ENCODE measurements at regions not wholly inside any gene's neighbourhood (a gene's known extent, or its start where the extent isn't known, plus 50 kb on each side); places are given as distances from the start of the nearest gene placed in this dataset.
"Not testable (repeated sequence)": the region's sequence is repeated elsewhere in the genome, so short reads cannot be mapped to it uniquely, and the experiment has no call there.

DNA sequence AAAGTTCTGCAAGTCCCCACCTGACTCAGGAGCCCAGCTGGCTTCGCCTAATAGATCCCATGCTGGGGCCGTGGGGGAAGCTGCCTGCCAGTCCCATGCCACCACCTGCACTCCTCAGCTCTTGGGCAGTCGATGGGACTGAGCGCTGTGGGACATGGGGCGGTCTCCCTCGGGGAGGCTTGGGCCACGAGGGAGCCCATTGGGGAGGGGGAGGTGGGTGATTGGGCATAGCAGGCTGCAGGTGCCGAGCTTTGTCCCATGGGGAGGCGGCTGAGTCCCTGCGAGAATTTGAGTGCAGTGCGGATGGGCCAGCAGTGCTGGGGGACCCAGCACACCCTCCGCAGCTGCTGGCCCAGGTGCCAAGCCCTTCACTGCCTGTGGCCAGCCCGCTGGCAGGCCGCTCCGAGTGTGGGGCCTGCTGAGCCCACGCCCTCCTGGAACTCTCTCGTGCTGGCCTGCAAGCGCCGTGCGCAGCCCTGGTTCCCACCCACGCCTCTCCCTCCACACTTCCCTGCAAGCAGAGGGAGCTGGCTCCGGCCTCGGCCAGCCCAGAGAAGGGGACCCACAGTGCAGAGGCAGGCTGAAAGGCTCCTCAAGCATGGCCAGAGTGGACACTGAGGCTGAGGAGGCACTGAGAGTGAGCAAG, 467.3 kb downstream of the IRS2 start:
- TF ChIP-seq ZFX (IDR thresholded peaks at IDR 0.05) (no peak), CTCF (conservative IDR thresholded peaks at IDR 0.05) (no peak)
- H3K27ac ChIP-seq: no peak overlapping the region

DNA sequence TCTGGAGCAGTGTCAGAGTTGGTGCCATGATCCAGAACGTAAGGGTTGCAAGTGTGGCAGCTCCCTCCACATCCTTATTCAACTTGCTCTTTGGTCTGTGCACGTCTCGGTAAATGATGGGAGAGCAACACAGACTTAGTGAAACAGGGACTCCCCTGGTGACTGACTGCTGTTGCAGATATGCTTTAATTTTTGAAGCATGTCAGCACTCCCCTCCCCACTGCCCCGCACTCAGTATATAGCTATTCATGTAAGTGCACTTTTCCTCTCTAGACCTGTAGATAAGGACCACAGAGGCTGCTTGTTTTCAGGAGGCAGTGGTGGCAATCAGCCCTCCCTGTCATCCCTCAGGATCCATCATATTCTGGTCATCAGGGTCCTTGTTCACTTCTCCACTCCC, 470.9 kb downstream of the IRS2 start:
- TF ChIP-seq ZFX (IDR thresholded peaks at IDR 0.05) (no peak), CTCF (conservative IDR thresholded peaks at IDR 0.05) (no peak)

GRCh38 chr13:109314101-109314500, 472.3 kb downstream of the IRS2 start:
- no peak overlapping the region for H3K27ac ChIP-seq
- TF ChIP-seq CTCF (conservative IDR thresholded peaks at IDR 0.05): no peak
- TF ChIP-seq ZFX (IDR thresholded peaks at IDR 0.05): no peak

More for the DNA sequence above, 470.9 kb downstream of the IRS2 start:
- H3K27ac ChIP-seq: no peak overlapping the region

GRCh38 chr13:109312399-109312798, 474.0 kb downstream of the IRS2 start:
- H3K27ac ChIP-seq: no peak overlapping the region
- TF ChIP-seq CTCF (conservative IDR thresholded peaks at IDR 0.05) (no peak), ZFX (IDR thresholded peaks at IDR 0.05) (no peak)

DNA sequence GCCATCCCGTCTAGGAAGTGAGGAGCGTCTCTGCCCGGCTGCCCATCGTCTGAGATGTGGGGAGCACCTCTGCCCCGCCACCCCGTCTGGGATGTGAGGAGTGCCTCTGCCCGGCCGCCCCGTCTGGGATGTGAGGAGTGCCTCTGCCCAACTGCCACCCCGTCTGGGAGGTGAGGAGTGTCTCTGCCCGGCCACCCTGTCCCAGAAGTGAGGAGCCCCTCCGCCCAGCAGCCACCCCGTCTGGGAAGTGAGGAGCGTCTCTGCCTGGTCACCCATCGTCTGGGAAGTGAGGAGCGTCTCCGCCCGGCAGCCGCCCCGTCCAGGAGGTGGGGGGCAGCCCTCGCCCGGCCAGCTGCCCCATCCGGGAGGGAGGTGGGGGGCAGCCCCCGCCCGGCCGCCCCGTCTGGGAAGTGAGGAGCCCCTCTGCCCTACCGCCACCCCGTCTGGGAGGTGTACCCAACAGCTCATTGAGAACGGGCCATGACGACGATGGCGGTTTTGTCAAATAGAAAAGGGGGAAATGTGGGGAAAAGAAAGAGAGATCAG, 474.9 kb downstream of the IRS2 start:
- not testable (repeated sequence) for H3K27ac ChIP-seq

GRCh38 chr13:109309625-109310363, 476.6 kb downstream of the IRS2 start:
- TF ChIP-seq CTCF (conservative IDR thresholded peaks at IDR 0.05) (no peak), ZFX (IDR thresholded peaks at IDR 0.05) (no peak)
- no peak overlapping the region for H3K27ac ChIP-seq

DNA sequence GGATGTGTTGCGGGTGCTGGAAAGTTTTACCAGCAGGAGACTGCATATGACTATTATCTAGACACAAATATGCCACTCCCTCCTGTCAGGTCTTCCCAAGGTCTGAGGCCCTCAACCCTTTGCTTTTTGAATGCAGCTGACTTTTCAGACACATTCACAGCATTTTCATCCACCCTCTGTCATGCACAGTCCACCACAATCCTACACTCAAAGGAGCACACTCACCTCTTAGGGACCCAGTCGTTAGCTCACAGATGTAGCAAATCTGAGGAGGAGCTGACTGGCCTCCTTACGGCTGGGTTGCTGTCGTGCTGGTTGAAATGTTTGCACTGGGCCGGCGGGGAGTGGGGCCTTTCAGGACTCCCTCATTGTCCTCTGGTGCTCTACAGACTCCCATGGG, 479.4 kb downstream of the IRS2 start:
- no peak overlapping the region for H3K27ac ChIP-seq
- TF ChIP-seq CTCF (conservative IDR thresholded peaks at IDR 0.05) (no peak), ZFX (IDR thresholded peaks at IDR 0.05) (no peak)
